Thymus (tissue), 11 donors: ENCODE measurements at regions not wholly inside any gene's neighbourhood (a gene's known extent, or its start where the extent isn't known, plus 50 kb on each side); places are given as distances from the start of the nearest gene placed in this dataset.
"Not testable (repeated sequence)": the region's sequence is repeated elsewhere in the genome, so short reads cannot be mapped to it uniquely, and the experiment has no call there.

ENCODE experiments used
- DNase-seq, 9 donors: peaks; one replicate each; pipeline ENCODE4 v3.0.0-alpha.2; 2013; ENCODE audit warnings: low spot score in 9 of 9, low read depth in 6 of 9, missing footprints in 1 of 9
- H3K27ac ChIP-seq, 2 donors: one replicate each; pipeline ENCODE4 v1.5.1; 2013; ENCODE audit warnings: control low read depth in 1 of 2, low read depth in 1 of 2, low read length in 1 of 2, mild to moderate bottlenecking in 1 of 2, moderate library complexity in 1 of 2
- H3K27me3 ChIP-seq, 2 donors: one replicate each; pipeline ENCODE4 v1.5.1; 2013; ENCODE audit warnings: low read length in 1 of 2; ENCODE audit not compliant: control insufficient read depth in 2 of 2, insufficient read depth in 1 of 2
- H3K36me3 ChIP-seq, 2 donors: one replicate each; pipeline ENCODE4 v1.5.1; 2013; ENCODE audit warnings: low read length in 1 of 2, mild to moderate bottlenecking in 1 of 2, moderate library complexity in 1 of 2; ENCODE audit not compliant: control insufficient read depth in 2 of 2, insufficient read depth in 2 of 2
- H3K4me1 ChIP-seq, 2 donors: one replicate each; pipeline ENCODE4 v1.5.1; 2013; ENCODE audit warnings: low read length in 2 of 2; ENCODE audit not compliant: control insufficient read depth in 2 of 2, insufficient read depth in 2 of 2
- H3K4me3 ChIP-seq, 2 donors: one replicate each; pipeline ENCODE4 v1.5.1; 2013; ENCODE audit warnings: low read length in 2 of 2, control low read depth in 1 of 2, mild to moderate bottlenecking in 1 of 2
- H3K9me3 ChIP-seq, 2 donors: one replicate each; pipeline ENCODE4 v1.5.1; 2013; ENCODE audit warnings: low read length in 1 of 2, mild to moderate bottlenecking in 1 of 2; ENCODE audit not compliant: control insufficient read depth in 2 of 2, insufficient read depth in 1 of 2
- WGBS: extraction: QIAGEN DNeasy Blood & Tissue Kit; methylation state at CpG from one replicate; pipeline ENCODE4 v1.1.7; 2013; 5-methylcytosine and 5-hydroxymethylcytosine counted together
- donor health status: healthy.

DNA sequence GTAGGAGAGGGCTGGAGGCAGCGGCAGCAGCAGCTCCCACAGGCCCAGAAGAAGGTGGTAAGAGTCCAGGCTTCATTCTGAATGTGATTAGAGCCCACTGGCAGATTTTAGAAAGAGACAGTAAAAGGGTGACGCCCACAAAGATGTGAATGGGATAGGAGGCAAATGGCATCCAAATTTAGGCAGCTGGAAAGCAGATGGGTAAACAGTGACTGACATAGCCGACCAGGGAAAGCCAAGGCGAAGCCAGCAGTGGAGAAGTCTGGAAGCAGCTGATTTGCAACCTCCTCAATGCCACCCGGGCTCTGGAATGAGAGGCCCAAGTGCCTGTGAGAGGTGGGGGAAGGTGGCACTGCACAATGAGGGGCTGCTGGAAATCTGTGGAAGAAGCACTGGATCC, 103.3 kb downstream of the C5orf15 start:
- Histone ChIP-seq H3K36me3 (no peaks in the 10 kb centered on the region), H3K4me1 (no peaks in the 10 kb centered on the region), H3K9me3 (no peaks in the 10 kb centered on the region), H3K27me3 (peaks cover 0 to 4% of the 10 kb centered on the region in 2 donors), H3K4me3 (no peak overlapping the region), H3K27ac (no peak overlapping the region)
- no peak for DNase-seq
- WGBS: 92% methylated on average over 5 of the region's 5 CpGs

DNA sequence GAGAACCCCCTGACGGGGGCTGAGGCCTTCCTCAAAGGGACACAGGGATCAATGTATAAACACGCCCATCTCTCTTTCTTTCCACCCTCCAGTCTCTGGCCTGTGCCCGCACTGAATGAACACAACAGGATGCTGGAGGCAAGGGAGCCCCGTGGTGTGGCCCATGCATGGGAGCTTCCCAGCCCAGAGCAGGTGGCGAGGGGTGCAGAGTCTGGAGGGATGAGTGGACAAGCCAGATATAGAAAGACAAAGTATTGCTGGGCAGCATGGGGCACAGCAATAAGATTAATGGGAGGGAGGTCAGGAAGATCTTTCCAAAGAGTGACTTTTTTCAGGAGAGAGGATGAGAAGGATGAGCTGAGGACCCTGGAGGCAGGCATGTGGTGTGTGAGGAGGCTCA, 103.7 kb downstream of the C5orf15 start:
- DNase-seq: no peak
- no peaks in the 10 kb centered on the region for H3K36me3 ChIP-seq
- 96% methylated on average over 5 of the region's 5 CpGs for WGBS

DNA sequence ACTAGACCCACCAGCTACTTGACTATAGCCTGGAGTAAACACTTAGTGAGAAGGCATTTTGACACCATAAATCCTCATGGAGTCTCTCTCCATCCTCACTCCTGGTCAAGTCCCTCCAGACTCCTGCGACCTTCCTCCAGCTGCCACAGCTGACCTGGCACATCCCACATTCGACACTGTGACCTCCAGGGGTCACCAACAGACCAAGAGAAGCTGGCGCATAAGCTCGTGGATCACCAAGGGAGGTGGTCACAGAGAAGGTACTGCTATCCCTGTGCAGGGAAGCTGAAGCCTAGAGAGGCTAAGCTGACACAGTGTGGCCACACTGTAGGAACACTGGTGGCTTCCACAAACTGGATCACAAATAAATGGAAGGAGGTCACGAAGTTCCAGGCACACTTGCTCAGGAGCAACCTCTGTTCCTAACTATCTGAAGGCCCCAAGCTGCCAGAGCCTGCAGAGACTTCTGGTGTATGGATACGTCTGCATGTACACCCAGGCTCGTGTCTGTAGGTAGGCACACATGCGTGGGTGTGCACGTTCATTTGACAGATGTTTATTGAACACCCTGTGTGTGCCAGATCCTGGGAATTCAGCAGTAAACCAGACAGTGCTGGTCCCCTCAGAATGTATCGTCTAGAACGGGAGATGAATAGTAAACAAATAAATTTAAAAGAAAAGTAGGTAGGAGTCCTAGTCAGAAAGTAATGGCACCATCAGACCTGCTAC, 104.4 kb downstream of the C5orf15 start:
- DNase-seq: no peak
- WGBS: 92% methylated on average over 11 of the region's 11 CpGs
- H3K36me3 ChIP-seq: no peaks in the 10 kb centered on the region

More for the DNA sequence above, 103.7 kb downstream of the C5orf15 start:
- H3K4me1 ChIP-seq: no peaks in the 10 kb centered on the region
- H3K27ac ChIP-seq: no peak overlapping the region
- H3K4me3 ChIP-seq: no peak overlapping the region
- H3K9me3 ChIP-seq: no peaks in the 10 kb centered on the region
- peaks cover 0 to 4% of the 10 kb centered on the region in 2 donors for H3K27me3 ChIP-seq

DNA sequence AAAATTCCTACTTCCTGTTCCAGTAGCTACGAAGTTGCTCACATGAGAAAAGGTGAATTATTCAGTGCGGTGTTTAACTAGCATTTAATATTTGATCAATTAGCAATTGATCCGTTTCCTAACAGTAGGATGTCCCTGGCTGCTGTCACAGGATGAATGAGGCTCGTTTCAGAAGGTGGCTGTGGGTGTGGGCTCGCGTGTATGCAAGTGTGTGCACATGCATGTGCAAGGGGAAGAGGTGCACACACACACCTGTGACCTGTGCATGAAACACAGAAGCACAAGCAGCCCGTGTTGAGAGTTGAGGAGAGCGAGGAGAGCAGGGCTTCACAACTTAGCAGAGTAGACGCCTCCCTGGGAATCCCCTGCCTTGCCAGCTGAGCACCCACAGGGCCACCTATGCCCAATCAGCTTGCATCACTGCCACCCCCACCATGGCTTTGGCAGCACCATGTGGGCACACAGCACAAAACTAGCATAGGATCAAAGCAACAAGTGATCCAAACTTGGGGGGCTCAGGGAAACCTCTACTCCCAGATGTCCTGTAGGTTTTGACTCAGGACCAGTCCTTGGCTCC, 107.2 kb downstream of the C5orf15 start:
- Histone ChIP-seq H3K36me3 (no peaks in the 10 kb centered on the region), H3K4me1 (no peaks in the 10 kb centered on the region), H3K27me3 (peaks cover 0 to 2% of the 10 kb centered on the region in 2 donors), H3K27ac (no peak overlapping the region), H3K4me3 (no peak overlapping the region), H3K9me3 (peaks cover 0 to 6% of the 10 kb centered on the region in 2 donors)
- WGBS: 86% methylated on average over 9 of the region's 9 CpGs
- DNase-seq: no peak

More for the DNA sequence above, 104.4 kb downstream of the C5orf15 start:
- Histone ChIP-seq H3K9me3 (no peaks in the 10 kb centered on the region), H3K4me3 (no peak overlapping the region), H3K27me3 (peaks cover 0 to 4% of the 10 kb centered on the region in 2 donors), H3K4me1 (no peaks in the 10 kb centered on the region), H3K27ac (no peak overlapping the region)

DNA sequence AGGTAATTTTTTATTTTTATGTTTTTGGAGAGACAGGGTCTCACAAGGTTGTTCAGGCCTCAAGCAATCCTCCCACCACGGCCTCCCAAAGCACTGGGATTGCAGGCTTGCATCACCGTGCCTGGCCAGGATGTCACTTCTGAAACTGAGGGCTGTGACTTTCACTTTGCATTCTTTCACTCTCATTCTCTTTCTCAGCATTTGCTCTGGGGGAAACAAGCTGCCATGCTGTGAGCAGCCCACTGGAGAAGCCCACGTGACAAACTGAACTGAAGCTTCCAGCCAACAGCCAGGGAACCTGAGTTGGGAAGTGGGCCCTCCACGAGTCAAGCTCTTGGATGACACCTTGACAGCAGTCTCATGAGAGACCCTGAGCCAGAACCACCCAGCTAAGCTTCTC, 109.4 kb downstream of the C5orf15 start:
- DNase-seq: no peak
- H3K4me3 ChIP-seq: no peak overlapping the region
- peaks cover 0 to 6% of the 10 kb centered on the region in 2 donors for H3K9me3 ChIP-seq
- H3K27ac ChIP-seq: no peak overlapping the region
- H3K27me3 ChIP-seq: no peaks in the 10 kb centered on the region
- WGBS: 79% methylated on average over 4 of the region's 4 CpGs
- no peaks in the 10 kb centered on the region for H3K36me3 ChIP-seq
- H3K4me1 ChIP-seq: no peaks in the 10 kb centered on the region

DNA sequence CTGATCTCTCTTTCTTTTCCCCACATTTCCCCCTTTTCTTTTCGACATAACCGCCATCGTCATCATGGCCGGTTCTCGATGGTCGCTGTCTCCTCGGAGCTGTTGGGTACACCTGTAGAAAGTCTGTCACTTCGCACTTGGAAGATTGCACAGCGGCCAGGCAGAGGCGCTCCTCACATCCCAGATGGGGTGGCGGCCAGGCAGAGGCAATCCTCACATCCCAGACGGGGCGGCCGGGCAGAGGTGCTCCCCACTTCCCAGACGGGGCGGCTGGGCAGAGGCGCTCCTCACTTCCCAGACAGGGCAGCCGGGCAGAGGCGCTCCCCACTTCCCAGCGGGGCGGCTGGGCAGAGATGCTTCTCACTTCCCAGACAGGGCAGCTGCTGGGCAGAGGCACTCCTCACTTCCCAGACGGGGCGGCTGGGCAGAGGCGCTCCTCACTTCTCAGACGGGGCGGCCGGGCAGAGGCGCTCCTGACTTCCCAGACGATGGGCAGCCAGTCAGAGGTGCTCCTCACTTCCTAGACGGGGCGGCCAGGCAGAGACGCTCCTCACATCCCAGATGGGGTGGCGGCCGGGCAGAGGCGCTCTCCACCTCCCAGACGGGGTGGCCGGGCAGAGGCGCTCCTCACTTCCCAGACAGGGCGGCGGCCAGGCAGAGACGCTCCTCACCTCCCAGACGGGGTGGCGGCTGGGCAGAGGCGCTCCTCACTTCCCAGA, 110.7 kb downstream of the C5orf15 start:
- H3K36me3 ChIP-seq, H3K27ac ChIP-seq, H3K9me3 ChIP-seq, H3K27me3 ChIP-seq, H3K4me1 ChIP-seq, H3K4me3 ChIP-seq, DNase-seq: not testable (repeated sequence)
- WGBS: 96% methylated on average over 44 of the region's 44 CpGs

DNA sequence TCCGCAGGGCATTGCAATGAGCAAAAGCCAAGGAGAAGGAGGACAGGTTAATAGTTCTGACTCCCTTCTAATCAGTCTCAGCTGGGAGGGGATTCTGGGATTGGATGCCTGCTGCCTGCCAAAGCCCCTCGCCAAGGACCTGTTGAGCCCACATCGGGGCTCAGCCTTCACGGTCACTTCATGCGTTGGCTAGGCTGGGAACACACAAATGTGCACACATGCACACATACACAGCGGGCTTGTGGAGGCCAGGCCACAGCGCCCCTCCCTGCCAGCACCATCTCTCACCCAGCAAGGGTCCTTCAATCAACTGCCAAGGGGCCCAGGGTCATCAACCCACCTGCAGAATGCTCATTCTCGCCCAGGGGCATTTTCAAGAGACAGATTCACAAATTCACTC, 113.9 kb downstream of the C5orf15 start:
- WGBS: 96% methylated on average over 8 of the region's 8 CpGs
- H3K36me3 ChIP-seq: no peaks in the 10 kb centered on the region
- no peak overlapping the region for H3K27ac ChIP-seq
- H3K4me3 ChIP-seq: no peak overlapping the region
- DNase-seq: no peak
- no peaks in the 10 kb centered on the region for H3K27me3 ChIP-seq
- H3K9me3 ChIP-seq: peaks cover 0 to 6% of the 10 kb centered on the region in 2 donors
- no peaks in the 10 kb centered on the region for H3K4me1 ChIP-seq

DNA sequence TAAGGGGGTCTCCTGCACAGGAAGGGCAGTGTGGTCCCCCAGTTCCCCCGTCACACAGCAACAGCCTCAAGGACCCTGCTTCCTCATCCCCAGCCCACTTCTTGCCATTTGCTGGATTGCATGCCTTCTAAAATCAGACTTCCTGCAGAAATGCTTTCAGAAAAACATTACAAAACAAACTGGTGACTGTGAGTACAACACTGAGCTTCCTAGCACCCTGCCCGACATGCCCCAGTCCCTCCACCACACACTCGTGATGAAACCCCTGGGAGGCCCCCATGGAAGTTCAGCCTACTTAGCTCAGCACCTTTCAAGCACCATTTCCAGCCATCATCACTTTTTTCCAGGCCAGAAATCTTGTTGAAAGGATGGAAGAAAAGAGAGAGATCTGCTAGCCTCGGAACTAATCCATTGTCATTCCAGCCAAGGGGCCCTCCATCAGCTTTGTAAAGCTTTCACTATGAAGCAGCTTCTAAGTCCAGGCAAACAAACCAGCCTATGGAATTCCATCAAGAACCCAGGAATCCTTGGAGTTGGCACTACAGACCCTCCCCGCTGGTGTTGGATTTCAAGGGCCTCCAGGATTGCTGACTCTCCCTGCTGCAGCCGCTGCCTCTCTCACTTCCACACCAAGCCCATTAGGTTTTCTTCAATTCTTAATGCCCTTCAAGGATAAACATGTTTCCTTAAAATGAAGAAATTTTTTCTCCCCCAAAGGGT, 114.6 kb downstream of the C5orf15 start:
- 79% methylated on average over 6 of the region's 6 CpGs for WGBS

DNA sequence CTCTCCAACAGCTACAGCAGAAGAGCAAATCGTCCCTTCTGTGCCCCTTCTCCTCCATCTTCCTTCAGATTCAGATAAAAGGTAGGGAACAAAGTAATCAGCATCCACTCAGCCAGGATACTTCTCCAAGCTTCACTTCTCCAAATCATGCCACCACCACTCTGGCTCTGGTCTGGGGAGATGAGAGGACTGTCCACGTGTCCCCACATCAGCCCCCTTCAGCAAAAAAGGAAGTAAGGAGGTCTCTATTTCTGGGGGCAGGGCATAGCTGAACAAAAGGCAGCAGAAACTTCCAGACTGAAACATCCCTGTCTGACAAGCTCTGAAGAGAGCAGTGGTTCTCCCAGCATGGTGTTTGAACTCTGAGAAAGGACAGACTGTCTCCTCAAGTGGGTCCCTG, 116.9 kb downstream of the C5orf15 start:
- WGBS: 62% methylated on average over 2 of the region's 2 CpGs
- Histone ChIP-seq H3K4me3 (no peak overlapping the region), H3K27me3 (peaks cover 0 to 2% of the 10 kb centered on the region in 2 donors), H3K9me3 (no peaks in the 10 kb centered on the region), H3K36me3 (no peaks in the 10 kb centered on the region), H3K27ac (no peak overlapping the region), H3K4me1 (peaks cover 0 to 16% of the 10 kb centered on the region in 2 donors)
- DNase-seq: no peak

More for the DNA sequence above, 114.6 kb downstream of the C5orf15 start:
- peaks cover 0 to 6% of the 10 kb centered on the region in 2 donors for H3K9me3 ChIP-seq
- peaks cover 0 to 4% of the 10 kb centered on the region in 2 donors for H3K4me1 ChIP-seq
- no peak overlapping the region for H3K27ac ChIP-seq
- no peak overlapping the region for H3K4me3 ChIP-seq
- no peaks in the 10 kb centered on the region for H3K27me3 ChIP-seq
- no peak for DNase-seq
- no peaks in the 10 kb centered on the region for H3K36me3 ChIP-seq
